B cell (primary cell): ENCODE measurements at regions not wholly inside any gene's neighbourhood (a gene's known extent, or its start where the extent isn't known, plus 50 kb on each side); places are given as distances from the start of the nearest gene placed in this dataset.

Experiments used
- ATAC-seq: fragments of 200-7000 bp; cut with Tn5 transposase; one replicate; pipeline ENCODE4 v1.10.0; 2021; ENCODE audit warnings: low read depth, mild to moderate bottlenecking, moderate number of reproducible peaks, moderate library complexity
- CTCF ChIA-PET: fragments of 350-600 bp; sonication (Branson Sonifier 250); formaldehyde crosslinking; loops from one replicate; lab custom pipeline; 2021; ENCODE audit warnings: antibody characterized with exemption, inconsistent platforms; lab: Charles Lee
- POLR2A ChIA-PET: fragments of 350-600 bp; sonication (Branson Sonifier 250); formaldehyde crosslinking; loops from one replicate; lab custom pipeline; 2021; ENCODE audit warnings: antibody characterized with exemption; lab: Charles Lee
- DNase-seq: peaks from one replicate; pipeline ENCODE4 v3.0.0; 2013
- H2AFZ ChIP-seq: 2 replicates; pipeline ENCODE4 v1.6.1; 2012; ENCODE audit warnings: mild to moderate bottlenecking, low read depth, low read length; ENCODE audit not compliant: insufficient read depth, poor library complexity, severe bottlenecking
- H3K27ac ChIP-seq, 2 donors: 1 replicate in 1 of 2; 2 replicates in 1 of 2; pipeline ENCODE4 v1.5.1; 2012 to 2013; ENCODE audit warnings: low read length in 2 of 2, mild to moderate bottlenecking in 2 of 2, moderate library complexity in 1 of 2
- H3K27me3 ChIP-seq, 4 experiments: fragments of 200-600 bp in 1 of 4; sonication (generic) in 1 of 4; replicated peaks in 1 of 4; 1 replicate in 2 of 4; 2 replicates in 2 of 4; pipeline versions ENCODE4 v1.6.1 to v1.7.0; 2013 to 2016; ENCODE audit warnings: low read length in 3 of 4, mild to moderate bottlenecking in 2 of 4, mixed read lengths in 1 of 4, moderate library complexity in 1 of 4; ENCODE audit not compliant: insufficient read depth in 4 of 4, control insufficient read depth in 3 of 4; ENCODE audit errors: control extremely low read depth in 1 of 4
- H3K36me3 ChIP-seq, 2 experiments: replicated peaks in 1 of 2; 1 replicate in 1 of 2; 2 replicates in 1 of 2; pipeline versions ENCODE4 v1.6.1 to v1.7.1; 2013; ENCODE audit warnings: low read length in 1 of 2; ENCODE audit not compliant: insufficient read depth in 2 of 2, control insufficient read depth in 1 of 2; ENCODE audit errors: control extremely low read depth in 1 of 2, extremely low read depth in 1 of 2
- H3K4me1 ChIP-seq, 2 donors: fragments of 200-600 bp in 1 of 2; sonication (generic) in 1 of 2; 1 replicate in 1 of 2; 2 replicates in 1 of 2; pipeline versions ENCODE4 v1.5.1 to v1.6.1; 2013 to 2017; ENCODE audit warnings: low read length in 2 of 2; ENCODE audit not compliant: control insufficient read depth in 2 of 2, insufficient read depth in 2 of 2
- H3K4me2 ChIP-seq: replicated peaks from 2 replicates; pipeline ENCODE3; 2012; ENCODE audit warnings: mild to moderate bottlenecking, low read depth, low read length; ENCODE audit not compliant: poor library complexity, severe bottlenecking
- H3K4me3 ChIP-seq, 5 experiments: fragments of 200-600 bp in 1 of 5; sonication (generic) in 1 of 5; 1 replicate in 3 of 5; 2 replicates in 2 of 5; pipeline versions ENCODE4 v1.5.1 to v1.7.0; 2011 to 2016; ENCODE audit warnings: low read length in 4 of 5, mild to moderate bottlenecking in 4 of 5, low read depth in 2 of 5, control low read depth in 1 of 5, moderate library complexity in 1 of 5; ENCODE audit not compliant: insufficient read depth in 1 of 5; ENCODE audit errors: control extremely low read depth in 1 of 5, extremely low read depth in 1 of 5
- H3K79me2 ChIP-seq: fragments of 200-600 bp; sonication (generic); one replicate; pipeline ENCODE4 v1.6.0; 2016; ENCODE audit warnings: low read length; ENCODE audit not compliant: control insufficient read depth, insufficient read depth
- H3K9ac ChIP-seq: fragments of 200-600 bp; sonication (generic); 2 replicates; pipeline ENCODE4 v1.6.1; 2017; ENCODE audit warnings: mild to moderate bottlenecking, low read length, moderate library complexity
- H3K9me3 ChIP-seq, 3 donors: one replicate each; pipeline versions ENCODE4 v1.6.1 to v1.7.1; 2013; ENCODE audit warnings: low read length in 2 of 3; ENCODE audit not compliant: control insufficient read depth in 2 of 3, insufficient read depth in 1 of 3; ENCODE audit errors: control extremely low read depth in 1 of 3
- H4K20me1 ChIP-seq: 2 replicates; pipeline ENCODE4 v1.6.0; 2012; ENCODE audit warnings: mild to moderate bottlenecking, low read length; ENCODE audit not compliant: insufficient read depth, control insufficient read depth, poor library complexity, severe bottlenecking
- H3K27ac Mint-ChIP-seq: one replicate; pipeline ENCODE4 v1.8.0; 2021; ENCODE audit warnings: mixed read lengths
- H3K27me3 Mint-ChIP-seq: one replicate; pipeline ENCODE4 v1.8.0; 2021; ENCODE audit warnings: mixed read lengths
- H3K4me1 Mint-ChIP-seq: one replicate; pipeline ENCODE4 v1.8.0; 2021; ENCODE audit warnings: mixed read lengths
- H3K4me3 Mint-ChIP-seq: one replicate; pipeline ENCODE4 v1.8.0; 2021; ENCODE audit warnings: mixed read lengths
- H3K9me3 Mint-ChIP-seq: one replicate; pipeline ENCODE4 v1.8.0; 2022; ENCODE audit warnings: mixed read lengths; ENCODE audit not compliant: insufficient read depth
- CTCF ChIP-seq: fragments of 200-600 bp; IDR thresholded peaks from one replicate; pipeline ENCODE4 v1.8.0; 2022; ENCODE audit warnings: antibody characterized with exemption, mild to moderate bottlenecking
- EZH2 ChIP-seq: IDR thresholded peaks from 2 replicates; pipeline ENCODE4 v1.6.1; 2012; ENCODE audit warnings: borderline replicate concordance, low read depth, mild to moderate bottlenecking, moderate library complexity, low read length; ENCODE audit not compliant: insufficient read depth, poor library complexity, severe bottlenecking
- WGBS: methylation state at CpG from one replicate; pipeline ENCODE4 v1.1.5; 2013; ENCODE audit warnings: missing lambda C conversion rate; ENCODE audit not compliant: insufficient coverage; 5-methylcytosine and 5-hydroxymethylcytosine counted together
- intact Hi-C: fragments of 100-400 bp; cut with micrococcal nuclease; formaldehyde crosslinking; loops from one replicate; pipeline ENCODE4 v1.10.0; 2022

- no peak for ATAC-seq
- H2AFZ ChIP-seq: no peak overlapping the region
- H3K9me3 ChIP-seq: no peaks in the 10 kb centered on the region
- H3K4me3 Mint-ChIP-seq: no peak overlapping the region
- H3K4me1 ChIP-seq: no peaks in the 10 kb centered on the region
- H3K9me3 Mint-ChIP-seq: no peaks in the 10 kb centered on the region
- no peak for TF ChIP-seq EZH2
- TF ChIP-seq CTCF: no peak
- no peak overlapping the region for H3K4me2 ChIP-seq
- H3K4me1 Mint-ChIP-seq: no peaks in the 10 kb centered on the region
- no peak overlapping the region for H3K27ac ChIP-seq
- peaks cover 5% of the 10 kb centered on the region for H3K27me3 Mint-ChIP-seq
- DNase-seq: no peak
- intact Hi-C loops: no loop called here
- H3K9ac ChIP-seq: no peak overlapping the region
- POLR2A ChIA-PET: no interaction called here
- H4K20me1 ChIP-seq: no peaks in the 10 kb centered on the region
- no peaks in the 10 kb centered on the region for H3K79me2 ChIP-seq
- H3K27me3 ChIP-seq: peaks cover 0 to 3% (median 1%) of the 10 kb centered on the region in 4 experiments
- no peaks in the 10 kb centered on the region for H3K36me3 ChIP-seq
- H3K4me3 ChIP-seq: no peak overlapping the region
- 88% methylated on average over 1 of the region's 4 CpGs for WGBS
- H3K27ac Mint-ChIP-seq: no peak overlapping the region
- CTCF ChIA-PET: no interaction called here
These were observed 72.6 kb upstream of the CNEP1R1 start for GRCh38 chr16:49952386-49952785.

- no peaks in the 10 kb centered on the region for H3K4me1 Mint-ChIP-seq
- DNase-seq: no peak
- no peak overlapping the region for H2AFZ ChIP-seq
- no peak overlapping the region for H3K9ac ChIP-seq
- no peaks in the 10 kb centered on the region for H3K9me3 Mint-ChIP-seq
- peaks cover 0 to 3% (median 1%) of the 10 kb centered on the region in 4 experiments for H3K27me3 ChIP-seq
- no peak overlapping the region for H3K27ac Mint-ChIP-seq
- H3K36me3 ChIP-seq: no peaks in the 10 kb centered on the region
- TF ChIP-seq EZH2 (no peak), CTCF (no peak)
- H3K4me3 Mint-ChIP-seq: no peak overlapping the region
- CTCF ChIA-PET: no interaction called here
- WGBS: no CpG with 5 or more reads among the region's 2 CpGs
- no peak for ATAC-seq
- no peak overlapping the region for H3K4me2 ChIP-seq
- no peaks in the 10 kb centered on the region for H3K79me2 ChIP-seq
- no peaks in the 10 kb centered on the region for H3K9me3 ChIP-seq
- H3K4me1 ChIP-seq: no peaks in the 10 kb centered on the region
- H3K4me3 ChIP-seq: no peak overlapping the region
- POLR2A ChIA-PET: no interaction called here
- H4K20me1 ChIP-seq: no peaks in the 10 kb centered on the region
- H3K27ac ChIP-seq: no peak overlapping the region
- intact Hi-C loops: no loop called here
- peaks cover 5% of the 10 kb centered on the region for H3K27me3 Mint-ChIP-seq
These were observed 71.9 kb upstream of the CNEP1R1 start for GRCh38 chr16:49953090-49953489.
